ENCODE measurements at regions not wholly inside any gene's neighbourhood (a gene's known extent, or its start where the extent isn't known, plus 50 kb on each side); places are given as distances from the start of the nearest gene placed in this dataset.

GRCh38 chr13:100815476-100816046, 141.0 kb upstream of the TMTC4 start:
- Histone ChIP-seq H3K4me3 (no peak overlapping the region), H3K27me3 (no peaks in the 10 kb centered on the region), H3K27ac (no peak overlapping the region), H3K36me3 (no peaks in the 10 kb centered on the region), H3K9me3 (no peaks in the 10 kb centered on the region), H3K4me1 (no peaks in the 10 kb centered on the region)
- DNase-seq (ENCODE audit: low spot score in 2 of 2) = no peak
- TF ChIP-seq POLR2A (IDR thresholded peaks at IDR 0.05) (no peak), EP300 (IDR thresholded peaks at IDR 0.05) (no peak)
- TF ChIP-seq, protein P1, sequence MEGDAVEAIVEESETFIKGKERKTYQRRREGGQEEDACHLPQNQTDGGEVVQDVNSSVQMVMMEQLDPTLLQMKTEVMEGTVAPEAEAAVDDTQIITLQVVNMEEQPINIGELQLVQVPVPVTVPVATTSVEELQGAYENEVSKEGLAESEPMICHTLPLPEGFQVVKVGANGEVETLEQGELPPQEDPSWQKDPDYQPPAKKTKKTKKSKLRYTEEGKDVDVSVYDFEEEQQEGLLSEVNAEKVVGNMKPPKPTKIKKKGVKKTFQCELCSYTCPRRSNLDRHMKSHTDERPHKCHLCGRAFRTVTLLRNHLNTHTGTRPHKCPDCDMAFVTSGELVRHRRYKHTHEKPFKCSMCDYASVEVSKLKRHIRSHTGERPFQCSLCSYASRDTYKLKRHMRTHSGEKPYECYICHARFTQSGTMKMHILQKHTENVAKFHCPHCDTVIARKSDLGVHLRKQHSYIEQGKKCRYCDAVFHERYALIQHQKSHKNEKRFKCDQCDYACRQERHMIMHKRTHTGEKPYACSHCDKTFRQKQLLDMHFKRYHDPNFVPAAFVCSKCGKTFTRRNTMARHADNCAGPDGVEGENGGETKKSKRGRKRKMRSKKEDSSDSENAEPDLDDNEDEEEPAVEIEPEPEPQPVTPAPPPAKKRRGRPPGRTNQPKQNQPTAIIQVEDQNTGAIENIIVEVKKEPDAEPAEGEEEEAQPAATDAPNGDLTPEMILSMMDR (IDR thresholded peaks at IDR 0.05) = no peak
- WGBS, 2 donors = 56 to 64% methylated on average over 3 of the region's 3 CpGs

DNA sequence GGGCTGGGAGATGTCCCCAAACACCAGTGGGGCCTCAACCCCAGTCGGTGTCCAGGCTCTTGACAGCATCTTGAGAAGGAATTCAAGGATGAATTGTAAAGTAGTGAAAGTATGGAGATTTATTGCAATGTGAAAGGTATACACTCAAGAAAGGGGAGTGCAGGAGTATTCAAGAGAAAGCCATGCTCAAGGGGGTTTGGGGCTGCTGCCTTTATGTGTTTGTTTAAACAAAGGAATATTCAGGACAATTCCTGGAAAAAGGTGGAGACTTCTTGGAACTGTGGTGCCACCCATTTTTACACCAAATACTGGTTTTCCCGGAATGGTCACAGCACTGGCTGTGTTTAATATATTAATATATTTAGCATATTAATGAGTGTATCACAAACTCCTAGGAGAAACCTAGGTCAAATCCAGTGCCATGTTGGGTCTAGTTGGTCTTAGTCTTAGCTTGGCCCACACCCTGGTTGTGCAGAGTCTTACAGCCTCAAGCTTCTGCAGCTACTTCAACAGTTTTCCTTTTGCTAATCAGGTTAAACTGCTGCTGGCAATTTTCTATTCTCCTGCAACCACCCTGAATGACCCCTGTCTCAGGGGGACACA, 138.5 kb upstream of the TMTC4 start:
- TF ChIP-seq, protein P1 (IDR thresholded peaks at IDR 0.05) = no peak
- TF ChIP-seq POLR2A (IDR thresholded peaks at IDR 0.05) = no peak
- no peak for TF ChIP-seq EP300 (IDR thresholded peaks at IDR 0.05)
- no peak overlapping the region for H3K4me3 ChIP-seq
- no peaks in the 10 kb centered on the region for H3K36me3 ChIP-seq
- H3K27ac ChIP-seq = no peak overlapping the region
- WGBS, 2 donors = 81 to 85% methylated on average over 2 of the region's 2 CpGs
- no peaks in the 10 kb centered on the region for H3K27me3 ChIP-seq
- no peak for DNase-seq (ENCODE audit: low spot score in 2 of 2)
- no peaks in the 10 kb centered on the region for H3K4me1 ChIP-seq
- no peaks in the 10 kb centered on the region for H3K9me3 ChIP-seq

- WGBS, 2 donors = 50 to 57% methylated on average over 2 of the region's 2 CpGs
- DNase-seq (ENCODE audit: low spot score in 2 of 2) = no peak
- Histone ChIP-seq H3K4me1 (no peaks in the 10 kb centered on the region), H3K9me3 (no peaks in the 10 kb centered on the region), H3K36me3 (no peaks in the 10 kb centered on the region), H3K27ac (no peak overlapping the region), H3K4me3 (no peak overlapping the region), H3K27me3 (no peaks in the 10 kb centered on the region)
- TF ChIP-seq, protein P1 (IDR thresholded peaks at IDR 0.05) = no peak
- TF ChIP-seq POLR2A (IDR thresholded peaks at IDR 0.05) (no peak), EP300 (IDR thresholded peaks at IDR 0.05) (no peak)
Observed at GRCh38 chr13:100811928-100812327, 137.3 kb upstream of the TMTC4 start.

DNA sequence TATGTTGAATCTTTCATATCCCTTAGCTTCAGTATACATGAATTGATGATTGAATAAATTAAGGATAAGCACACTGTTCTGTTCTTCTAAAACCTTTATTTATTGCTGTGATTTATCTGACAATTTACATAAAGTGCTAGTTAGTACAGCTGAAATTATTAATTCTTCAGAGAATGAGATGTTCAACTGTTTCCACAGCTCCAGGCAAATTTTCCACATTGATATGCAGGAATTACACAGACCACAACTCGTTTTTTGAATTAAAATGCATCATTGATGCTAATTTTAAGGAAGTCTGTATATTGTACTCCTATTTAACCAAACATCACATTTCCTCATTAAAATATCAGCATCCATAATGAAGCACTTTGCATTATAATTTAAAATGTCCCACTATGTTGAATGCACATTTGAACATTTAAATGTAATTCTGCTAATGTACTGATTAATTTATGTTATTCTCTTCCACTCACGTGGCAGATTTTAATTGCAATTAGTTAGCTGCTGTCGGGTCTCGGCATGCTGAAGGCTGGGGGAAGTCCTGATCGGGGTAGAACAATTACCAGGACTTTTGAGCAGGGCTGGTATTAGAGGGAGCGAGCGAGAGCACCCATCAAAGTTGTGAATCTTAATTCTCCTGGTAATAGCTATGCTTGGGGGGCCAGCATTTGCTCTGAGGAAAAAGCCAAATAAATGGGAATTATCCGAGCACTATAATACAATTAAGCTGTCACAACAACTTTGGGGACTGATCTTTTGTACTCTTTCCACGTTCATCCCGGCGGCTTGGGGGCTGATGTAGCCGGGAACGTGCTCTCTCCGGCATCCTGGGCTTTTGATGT, 136.7 kb upstream of the TMTC4 start:
- no peak for DNase-seq (ENCODE audit: low spot score in 2 of 2)
- no peaks in the 10 kb centered on the region for H3K27me3 ChIP-seq
- WGBS, 2 donors = 52 to 60% methylated on average over 14 of the region's 14 CpGs
- no peak overlapping the region for H3K27ac ChIP-seq
- H3K4me1 ChIP-seq = no peaks in the 10 kb centered on the region
- H3K36me3 ChIP-seq = no peaks in the 10 kb centered on the region
- TF ChIP-seq, protein P1 (IDR thresholded peaks at IDR 0.05) = no peak
- no peak for TF ChIP-seq POLR2A (IDR thresholded peaks at IDR 0.05)
- no peak for TF ChIP-seq EP300 (IDR thresholded peaks at IDR 0.05)
- no peaks in the 10 kb centered on the region for H3K9me3 ChIP-seq
- H3K4me3 ChIP-seq = no peak overlapping the region

DNA sequence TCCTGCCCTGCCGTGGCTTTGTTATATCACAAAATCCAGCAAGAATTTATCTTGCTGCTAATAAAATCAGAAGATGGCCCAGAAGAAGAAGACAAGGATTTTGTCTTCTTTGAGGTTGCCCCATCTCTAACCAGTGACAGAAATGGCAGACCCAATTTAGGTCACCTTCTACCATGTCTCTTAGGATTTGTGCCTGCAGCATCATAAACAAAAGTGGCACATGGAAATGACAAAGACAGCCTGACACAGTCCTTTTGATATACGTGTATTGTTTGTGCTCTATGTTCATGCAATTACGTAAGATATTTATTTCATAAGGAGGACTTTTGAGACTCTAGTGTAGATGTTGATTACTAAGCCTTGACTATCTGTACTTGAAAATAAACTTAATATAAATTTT, 135.9 kb upstream of the TMTC4 start:
- Histone ChIP-seq H3K36me3 (no peaks in the 10 kb centered on the region), H3K27ac (no peak overlapping the region), H3K9me3 (no peaks in the 10 kb centered on the region), H3K27me3 (no peaks in the 10 kb centered on the region), H3K4me1 (no peaks in the 10 kb centered on the region), H3K4me3 (no peak overlapping the region)
- TF ChIP-seq, protein P1 (IDR thresholded peaks at IDR 0.05) = no peak
- TF ChIP-seq POLR2A (IDR thresholded peaks at IDR 0.05) (no peak), EP300 (IDR thresholded peaks at IDR 0.05) (no peak)
- no peak for DNase-seq (ENCODE audit: low spot score in 2 of 2)
- WGBS, 2 donors = 77 to 78% methylated on average over 3 of the region's 3 CpGs
